ENCODE measurements at regions not wholly inside any gene's neighbourhood (a gene's known extent, or its start where the extent isn't known, plus 50 kb on each side); places are given as distances from the start of the nearest gene placed in this dataset.

- Histone ChIP-seq H3K4me2 (replicated peaks; ENCODE audit: low read depth, low read length, poor library complexity, severe bottlenecking) (no peak overlapping the region), H3K9ac (ENCODE audit: low read length) (no peak overlapping the region), H3K27ac (ENCODE audit: low read length in 2 of 2) (no peak overlapping the region), H3K4me1 (ENCODE audit: control insufficient read depth in 2 of 2, insufficient read depth in 2 of 2, low read length in 2 of 2) (no peaks in the 10 kb centered on the region), H3K79me2 (ENCODE audit: control insufficient read depth, insufficient read depth, low read length) (no peaks in the 10 kb centered on the region), H3K36me3 (replicated peaks in 1 of 2; ENCODE audit: control extremely low read depth in 1 of 2, control insufficient read depth in 1 of 2, extremely low read depth in 1 of 2, insufficient read depth in 2 of 2, low read length in 1 of 2) (no peaks in the 10 kb centered on the region), H2AFZ (ENCODE audit: insufficient read depth, low read depth, low read length, poor library complexity, severe bottlenecking) (no peak overlapping the region), H3K27me3 (replicated peaks in 1 of 4; ENCODE audit: control extremely low read depth in 1 of 4, control insufficient read depth in 3 of 4, insufficient read depth in 4 of 4, low read length in 3 of 4) (no peaks in the 10 kb centered on the region), H3K9me3 (ENCODE audit: control extremely low read depth in 1 of 3, control insufficient read depth in 2 of 3, insufficient read depth in 1 of 3, low read length in 2 of 3) (peaks cover 0 to 4% (median 0%) of the 10 kb centered on the region in 3 donors), H4K20me1 (ENCODE audit: control insufficient read depth, insufficient read depth, low read length, poor library complexity, severe bottlenecking) (no peaks in the 10 kb centered on the region), H3K4me3 (ENCODE audit: control extremely low read depth in 1 of 5, extremely low read depth in 1 of 5, insufficient read depth in 1 of 5, low read depth in 2 of 5, low read length in 4 of 5) (no peak overlapping the region)
- no peak for DNase-seq
- no peaks in the 10 kb centered on the region for H3K27me3 Mint-ChIP-seq
- no peaks in the 10 kb centered on the region for H3K9me3 Mint-ChIP-seq (ENCODE audit: insufficient read depth)
- CTCF ChIA-PET = no interaction called here
- TF ChIP-seq EZH2 (IDR thresholded peaks at IDR 0.05; ENCODE audit: borderline replicate concordance, insufficient read depth, low read depth, low read length, poor library complexity, severe bottlenecking) (no peak), CTCF (IDR thresholded peaks at IDR 0.05) (no peak)
- POLR2A ChIA-PET = no interaction called here
- intact Hi-C loops (cut with micrococcal nuclease) = no loop called here
- WGBS (ENCODE audit: insufficient coverage) = 64% methylated on average over 7 of the region's 9 CpGs
- H3K27ac Mint-ChIP-seq = no peak overlapping the region
- H3K4me3 Mint-ChIP-seq = no peak overlapping the region
- ATAC-seq (ENCODE audit: low read depth) = no peak
- no peaks in the 10 kb centered on the region for H3K4me1 Mint-ChIP-seq
These were observed 360.0 kb upstream of the CDH5 start for GRCh38 chr16:66006485-66006884.

DNA sequence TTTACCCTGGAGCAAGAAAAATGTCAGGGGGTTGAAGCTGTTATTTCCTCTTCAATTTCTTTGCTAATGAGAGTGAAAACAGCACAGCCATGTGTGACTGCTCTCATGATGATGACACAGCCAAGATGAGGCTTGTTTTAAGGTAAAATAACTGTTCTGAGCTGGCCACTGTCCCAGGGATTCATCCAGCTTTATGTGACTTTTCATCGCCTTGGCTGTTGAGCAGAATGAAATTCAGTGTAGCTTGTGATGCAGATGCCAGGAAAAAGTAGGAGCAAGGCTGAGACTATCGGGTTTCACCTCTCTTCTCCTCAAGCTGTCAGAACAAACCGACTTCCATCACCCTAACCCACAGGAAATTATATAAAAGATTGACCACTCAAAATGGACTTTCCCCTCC lies 361.8 kb upstream of the CDH5 start:
- POLR2A ChIA-PET = no interaction called here
- Histone ChIP-seq H3K4me2 (replicated peaks; ENCODE audit: low read depth, low read length, poor library complexity, severe bottlenecking) (no peak overlapping the region), H3K79me2 (ENCODE audit: control insufficient read depth, insufficient read depth, low read length) (no peaks in the 10 kb centered on the region), H2AFZ (ENCODE audit: insufficient read depth, low read depth, low read length, poor library complexity, severe bottlenecking) (no peak overlapping the region), H3K9me3 (ENCODE audit: control extremely low read depth in 1 of 3, control insufficient read depth in 2 of 3, insufficient read depth in 1 of 3, low read length in 2 of 3) (peaks cover 0 to 4% (median 0%) of the 10 kb centered on the region in 3 donors), H4K20me1 (ENCODE audit: control insufficient read depth, insufficient read depth, low read length, poor library complexity, severe bottlenecking) (no peaks in the 10 kb centered on the region), H3K27me3 (replicated peaks in 1 of 4; ENCODE audit: control extremely low read depth in 1 of 4, control insufficient read depth in 3 of 4, insufficient read depth in 4 of 4, low read length in 3 of 4) (no peaks in the 10 kb centered on the region), H3K4me1 (ENCODE audit: control insufficient read depth in 2 of 2, insufficient read depth in 2 of 2, low read length in 2 of 2) (no peaks in the 10 kb centered on the region), H3K4me3 (ENCODE audit: control extremely low read depth in 1 of 5, extremely low read depth in 1 of 5, insufficient read depth in 1 of 5, low read depth in 2 of 5, low read length in 4 of 5) (no peak overlapping the region), H3K36me3 (replicated peaks in 1 of 2; ENCODE audit: control extremely low read depth in 1 of 2, control insufficient read depth in 1 of 2, extremely low read depth in 1 of 2, insufficient read depth in 2 of 2, low read length in 1 of 2) (no peaks in the 10 kb centered on the region), H3K9ac (ENCODE audit: low read length) (no peak overlapping the region), H3K27ac (ENCODE audit: low read length in 2 of 2) (no peak overlapping the region)
- CTCF ChIA-PET = no interaction called here
- 67% methylated on average over 1 of the region's 3 CpGs for WGBS (ENCODE audit: insufficient coverage)
- no peak overlapping the region for H3K27ac Mint-ChIP-seq
- H3K4me3 Mint-ChIP-seq = no peak overlapping the region
- no peak for DNase-seq
- TF ChIP-seq CTCF (IDR thresholded peaks at IDR 0.05) (no peak), EZH2 (IDR thresholded peaks at IDR 0.05; ENCODE audit: borderline replicate concordance, insufficient read depth, low read depth, low read length, poor library complexity, severe bottlenecking) (no peak)
- intact Hi-C loops (cut with micrococcal nuclease) = no loop called here
- H3K27me3 Mint-ChIP-seq = no peaks in the 10 kb centered on the region
- no peaks in the 10 kb centered on the region for H3K4me1 Mint-ChIP-seq
- no peaks in the 10 kb centered on the region for H3K9me3 Mint-ChIP-seq (ENCODE audit: insufficient read depth)
- ATAC-seq (ENCODE audit: low read depth) = no peak
